ENCODE measurements at regions not wholly inside any gene's neighbourhood (a gene's known extent, or its start where the extent isn't known, plus 50 kb on each side); places are given as distances from the start of the nearest gene placed in this dataset.
"Not testable (repeated sequence)": the region's sequence is repeated elsewhere in the genome, so short reads cannot be mapped to it uniquely, and the experiment has no call there.

DNA sequence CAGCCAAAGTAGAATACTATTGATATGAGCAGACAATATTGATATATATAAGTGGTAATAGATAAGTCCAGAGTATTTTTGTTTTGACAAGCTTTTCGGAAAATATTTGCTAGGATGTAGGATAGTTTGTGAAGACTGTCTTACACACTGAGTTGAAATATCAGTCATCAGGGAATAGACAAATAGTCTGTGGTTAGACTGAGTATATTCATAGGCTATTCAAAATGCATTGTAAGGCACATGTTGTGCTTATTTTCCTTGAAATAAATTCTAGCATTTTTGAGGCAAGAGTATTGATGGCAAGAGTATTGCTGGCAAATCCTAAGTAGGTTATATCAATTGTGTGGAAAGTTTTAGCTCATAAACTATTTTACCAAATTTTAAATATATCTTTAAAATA, 201.1 kb downstream of the LRIG3 start:
- DNase-seq (ENCODE audit: low read depth, low spot score): no peak

DNA sequence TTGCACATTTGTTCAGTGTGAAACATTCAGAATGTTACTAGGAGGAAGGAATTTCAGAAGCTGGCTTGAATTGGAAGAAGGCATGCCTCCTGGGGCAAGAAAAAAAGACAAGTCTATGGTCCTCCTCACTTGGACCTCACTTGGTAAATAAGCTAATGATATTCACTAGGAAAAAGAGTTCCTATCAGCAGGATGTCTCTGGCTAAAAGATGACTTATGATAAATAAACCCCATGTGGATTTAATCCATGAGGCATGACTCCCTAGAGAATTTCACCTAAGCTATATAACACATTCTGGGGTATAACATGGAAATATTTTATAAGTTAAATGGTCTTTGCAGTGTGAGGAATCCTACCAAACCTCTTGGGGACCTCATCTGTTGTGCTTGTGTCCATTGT, 199.9 kb downstream of the LRIG3 start:
- DNase-seq (ENCODE audit: low read depth, low spot score): no peak

DNA sequence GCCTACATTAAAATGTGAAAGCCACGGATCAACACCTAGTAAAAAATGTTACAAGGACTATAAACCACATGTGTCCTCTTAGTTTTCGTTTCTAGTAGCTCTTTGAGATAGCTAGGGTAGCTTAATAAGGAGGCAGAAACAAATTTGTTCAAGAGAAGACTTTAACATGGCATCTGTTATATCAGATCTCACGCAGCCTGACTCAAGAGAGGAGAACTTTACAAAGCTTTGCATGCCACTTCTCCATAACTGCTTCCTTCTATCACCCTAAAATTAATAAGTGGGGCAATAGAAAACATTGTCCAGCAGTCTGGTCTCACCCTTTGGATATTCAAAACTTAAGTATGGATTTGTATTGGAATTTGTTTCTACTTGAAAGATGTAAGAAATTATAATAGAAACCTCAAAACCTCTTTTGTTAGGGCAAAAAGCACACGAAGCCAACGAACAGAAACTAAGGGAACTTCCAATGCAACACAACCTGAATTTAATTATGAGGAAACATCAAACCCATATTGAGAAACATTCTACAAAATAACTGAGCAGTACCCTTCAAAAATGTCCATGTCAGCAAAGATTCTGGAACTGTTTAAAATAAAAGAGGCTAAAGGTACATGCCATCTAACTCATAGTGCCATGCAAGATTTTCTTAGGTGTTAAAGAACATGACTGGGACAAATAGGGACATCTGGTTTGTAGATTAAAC, 194.8 kb downstream of the LRIG3 start:
- DNase-seq (ENCODE audit: low read depth, low spot score): no peak

DNA sequence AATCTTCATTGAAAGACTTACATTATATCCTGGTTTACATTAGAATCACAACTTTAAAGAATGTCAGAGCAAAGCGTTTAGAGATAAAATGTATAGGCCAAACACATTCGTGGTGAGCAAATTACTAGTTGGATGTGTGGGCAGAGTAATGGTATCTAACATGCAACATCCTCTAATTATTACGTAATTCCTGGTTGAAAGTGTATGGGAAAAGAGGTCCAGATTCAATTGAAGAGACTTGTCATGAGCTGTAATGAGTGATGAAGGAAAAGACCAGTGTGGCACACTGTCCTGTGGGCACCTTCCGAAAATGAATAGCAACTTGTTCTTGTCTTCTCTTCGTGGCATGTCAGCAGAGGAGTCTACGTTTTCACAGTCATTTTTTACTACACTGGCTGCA, 192.8 kb downstream of the LRIG3 start:
- no peak for DNase-seq (ENCODE audit: low read depth, low spot score)

DNA sequence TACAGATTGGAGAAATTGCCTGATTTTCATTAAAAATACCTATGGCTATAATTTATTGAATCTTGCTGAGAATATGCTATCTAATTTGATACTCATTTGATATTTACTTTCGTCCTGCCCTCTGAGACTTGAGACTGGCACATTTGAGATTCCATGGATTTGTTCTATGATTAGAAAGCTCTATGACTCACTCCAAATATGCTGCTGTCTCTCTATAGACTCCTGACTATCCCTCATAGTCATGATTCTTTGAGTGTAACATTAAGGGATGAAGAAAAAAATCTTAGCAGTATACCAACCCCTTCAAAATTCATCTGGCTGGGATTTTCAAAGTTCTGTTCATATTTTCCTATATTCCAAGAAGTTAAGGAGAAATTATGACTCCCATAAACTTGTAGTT, 191.9 kb downstream of the LRIG3 start:
- no peak for DNase-seq (ENCODE audit: low read depth, low spot score)

DNA sequence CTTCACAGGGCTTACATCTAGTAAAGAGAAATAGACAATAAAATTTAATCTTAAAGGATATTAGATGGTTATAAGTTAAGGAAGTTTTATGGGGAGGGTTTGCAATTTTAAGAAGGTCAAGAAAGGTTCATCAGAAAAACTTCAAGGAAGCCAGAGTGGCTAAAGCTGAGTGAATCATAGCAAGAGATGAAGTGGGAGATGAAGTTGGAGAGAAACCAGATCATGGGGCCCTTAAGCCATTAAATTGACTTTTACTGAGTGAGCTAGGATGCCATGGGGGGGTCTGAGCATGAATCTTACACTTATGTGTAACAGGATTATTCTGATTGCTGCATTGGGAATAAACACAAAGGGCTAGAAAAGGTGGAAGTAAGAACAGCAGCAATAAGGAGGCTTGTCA, 189.2 kb downstream of the LRIG3 start:
- no peak for DNase-seq (ENCODE audit: low read depth, low spot score)

DNA sequence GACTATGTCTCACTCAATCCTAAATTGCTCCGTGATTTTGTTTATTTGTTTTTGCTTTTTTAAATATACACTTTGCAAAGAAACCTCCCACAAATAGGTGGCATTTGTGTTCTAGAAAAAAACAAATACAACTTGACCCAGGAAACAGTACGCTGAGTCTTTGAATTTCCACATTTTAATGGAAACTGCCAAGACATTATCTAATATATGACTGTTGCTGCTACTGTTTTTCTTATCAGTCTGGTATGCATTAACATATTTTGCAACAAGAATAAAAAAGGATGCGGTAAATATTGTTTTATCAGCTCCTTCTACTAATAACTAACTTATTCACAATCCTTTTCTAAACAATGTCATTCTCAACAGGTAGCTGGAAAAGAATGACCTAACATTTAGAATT, 187.4 kb downstream of the LRIG3 start:
- no peak for DNase-seq (ENCODE audit: low read depth, low spot score)

DNA sequence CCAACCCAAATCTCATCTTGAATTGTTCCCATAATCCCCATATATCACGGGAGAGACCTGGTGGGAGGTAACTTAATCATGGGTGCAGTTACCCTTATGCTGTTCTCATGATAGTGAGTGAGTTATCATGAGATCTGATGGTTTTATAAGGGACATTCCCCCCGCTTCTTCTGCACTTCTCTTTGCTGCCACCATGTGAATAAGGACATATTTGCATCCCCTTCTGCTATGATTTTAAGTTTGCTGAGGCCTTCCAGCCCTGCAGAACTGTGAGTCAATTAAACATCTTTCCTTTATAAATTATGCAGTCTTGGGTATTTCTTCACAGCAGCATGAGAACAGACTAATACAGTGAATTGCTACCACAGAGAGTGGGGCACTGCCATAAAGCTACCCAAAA, 179.1 kb downstream of the LRIG3 start:
- DNase-seq (ENCODE audit: low read depth, low spot score): no peak

DNA sequence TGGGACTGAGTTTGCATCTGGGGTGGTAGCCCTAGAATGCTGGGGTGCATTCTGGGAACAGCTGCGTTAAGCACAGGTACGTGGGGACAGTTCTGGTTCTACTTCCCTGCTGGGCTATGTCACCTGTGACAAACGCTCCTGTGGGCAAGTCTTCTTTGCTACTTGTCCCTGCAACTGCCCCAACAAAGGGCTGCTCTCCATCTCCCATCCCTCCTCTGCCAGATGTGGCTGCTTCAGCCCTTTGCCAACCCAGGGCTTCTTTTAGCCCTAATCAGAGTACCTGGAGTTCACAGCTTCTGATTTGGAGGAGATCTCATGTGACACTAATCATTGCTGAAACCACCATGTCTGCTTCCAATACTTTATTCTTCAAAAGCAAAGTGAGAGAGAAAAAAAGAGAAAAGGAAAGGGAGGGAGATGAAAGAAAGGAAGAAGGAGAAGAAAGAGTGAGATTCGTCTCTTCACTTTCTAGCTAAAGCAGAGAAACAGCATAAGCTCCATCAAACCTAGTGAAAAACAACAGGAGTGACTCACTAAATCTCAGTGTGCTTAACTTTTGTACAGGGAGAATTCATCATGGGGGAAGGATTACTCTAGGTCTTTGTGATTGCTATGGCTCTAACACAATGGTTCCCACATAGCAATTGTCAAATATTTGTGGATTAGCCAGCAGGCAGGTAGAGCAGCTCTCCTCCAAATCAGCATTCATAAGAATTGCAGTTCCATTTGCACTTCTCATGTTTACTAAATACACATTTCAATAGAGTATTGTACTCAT, 174.8 kb downstream of the LRIG3 start:
- DNase-seq (ENCODE audit: low read depth, low spot score): no peak

DNA sequence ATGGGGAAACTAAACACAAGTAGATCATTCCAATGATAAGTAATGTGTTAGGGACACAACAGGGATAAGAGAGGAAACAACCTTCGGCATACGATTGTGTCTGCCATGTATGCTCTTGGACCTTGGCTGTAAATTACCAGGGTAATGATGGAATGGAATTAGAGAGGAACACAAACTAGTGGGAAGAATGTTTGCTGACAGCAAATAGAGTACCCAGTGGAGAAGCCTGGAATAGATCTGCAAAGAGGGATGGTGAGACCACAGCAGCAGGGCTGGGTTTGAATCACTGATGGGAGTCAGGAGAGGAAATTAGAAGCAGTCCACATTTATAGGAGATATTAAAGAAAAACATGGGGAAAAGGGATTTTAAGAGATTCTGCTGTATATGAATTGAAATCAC, 172.8 kb downstream of the LRIG3 start:
- no peak for DNase-seq (ENCODE audit: low read depth, low spot score)

DNA sequence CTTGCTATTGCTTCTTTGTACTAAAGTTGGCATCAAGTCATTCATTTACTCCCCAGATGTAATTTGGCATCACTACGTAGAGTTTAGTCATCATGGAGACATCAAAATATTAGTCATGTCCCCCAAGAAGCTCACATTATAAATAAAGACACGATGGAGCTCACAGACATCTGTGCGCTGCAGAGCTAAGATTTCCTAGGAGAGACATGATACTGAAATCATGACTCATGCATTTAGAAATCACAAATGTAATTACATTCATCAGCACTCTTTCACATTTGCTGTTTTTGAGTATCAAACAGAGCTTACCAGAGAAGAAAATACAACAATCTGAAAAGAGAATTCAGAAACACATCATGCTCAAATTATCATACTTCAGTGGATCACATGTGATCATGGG, 169.8 kb downstream of the LRIG3 start:
- DNase-seq (ENCODE audit: low read depth, low spot score): no peak

DNA sequence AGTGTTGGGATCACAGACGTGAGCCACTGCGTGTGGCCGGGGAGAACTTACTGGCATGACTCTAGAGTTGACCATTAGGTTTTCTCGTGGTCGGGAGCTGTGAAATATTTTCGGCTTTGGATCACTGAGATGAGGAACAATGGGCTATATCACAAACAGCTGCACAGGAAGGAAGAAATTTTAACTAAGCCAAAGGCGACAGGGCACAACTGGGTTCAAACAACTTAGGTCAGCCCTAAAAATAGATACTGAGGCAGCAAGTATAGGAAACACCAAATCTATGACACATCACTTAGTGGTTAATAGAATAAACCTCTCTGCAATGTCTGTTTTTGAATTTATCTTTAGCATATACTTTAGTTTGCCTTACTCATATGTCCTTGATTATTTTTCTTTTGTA, 162.9 kb downstream of the LRIG3 start:
- DNase-seq (ENCODE audit: low read depth, low spot score): no peak

DNA sequence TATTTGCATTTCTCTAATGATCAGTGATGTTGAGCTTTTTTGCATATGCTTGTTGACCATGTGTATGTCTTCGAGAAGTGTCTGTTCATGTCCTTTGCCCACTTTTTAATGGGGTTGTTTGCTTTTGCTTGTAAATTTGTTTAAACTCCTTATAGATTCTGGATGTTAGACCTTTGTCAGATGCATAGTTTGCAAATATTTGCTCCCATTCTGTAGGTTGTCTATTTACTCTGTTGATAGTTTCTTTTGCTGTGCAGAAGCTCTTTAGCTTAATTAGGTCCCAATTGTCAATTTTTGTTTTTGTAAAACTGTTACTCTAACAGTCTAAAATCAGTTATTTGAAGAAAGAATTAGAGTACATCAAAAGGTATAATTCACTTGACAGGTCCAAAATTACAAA, 160.6 kb downstream of the LRIG3 start:
- DNase-seq (ENCODE audit: low read depth, low spot score): not testable (repeated sequence)

DNA sequence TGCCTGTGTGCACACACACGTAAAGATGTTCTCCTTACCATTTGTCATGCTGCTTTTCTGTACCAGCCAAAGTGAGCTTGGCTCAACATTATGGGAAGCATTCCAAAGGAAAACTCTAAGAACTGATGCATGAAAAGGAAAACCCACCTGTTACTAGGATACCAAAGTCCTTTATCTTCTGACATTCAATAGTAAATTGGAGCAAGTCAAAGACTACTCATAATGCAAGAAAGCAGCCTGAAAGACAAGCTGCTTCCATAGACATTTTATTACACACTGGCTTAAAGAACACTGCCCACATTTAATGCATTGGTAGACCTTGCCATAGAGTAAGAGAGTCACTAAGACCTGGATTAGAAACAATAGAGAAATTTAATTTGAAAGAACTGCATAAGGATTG, 159.0 kb downstream of the LRIG3 start:
- no peak for DNase-seq (ENCODE audit: low read depth, low spot score)

DNA sequence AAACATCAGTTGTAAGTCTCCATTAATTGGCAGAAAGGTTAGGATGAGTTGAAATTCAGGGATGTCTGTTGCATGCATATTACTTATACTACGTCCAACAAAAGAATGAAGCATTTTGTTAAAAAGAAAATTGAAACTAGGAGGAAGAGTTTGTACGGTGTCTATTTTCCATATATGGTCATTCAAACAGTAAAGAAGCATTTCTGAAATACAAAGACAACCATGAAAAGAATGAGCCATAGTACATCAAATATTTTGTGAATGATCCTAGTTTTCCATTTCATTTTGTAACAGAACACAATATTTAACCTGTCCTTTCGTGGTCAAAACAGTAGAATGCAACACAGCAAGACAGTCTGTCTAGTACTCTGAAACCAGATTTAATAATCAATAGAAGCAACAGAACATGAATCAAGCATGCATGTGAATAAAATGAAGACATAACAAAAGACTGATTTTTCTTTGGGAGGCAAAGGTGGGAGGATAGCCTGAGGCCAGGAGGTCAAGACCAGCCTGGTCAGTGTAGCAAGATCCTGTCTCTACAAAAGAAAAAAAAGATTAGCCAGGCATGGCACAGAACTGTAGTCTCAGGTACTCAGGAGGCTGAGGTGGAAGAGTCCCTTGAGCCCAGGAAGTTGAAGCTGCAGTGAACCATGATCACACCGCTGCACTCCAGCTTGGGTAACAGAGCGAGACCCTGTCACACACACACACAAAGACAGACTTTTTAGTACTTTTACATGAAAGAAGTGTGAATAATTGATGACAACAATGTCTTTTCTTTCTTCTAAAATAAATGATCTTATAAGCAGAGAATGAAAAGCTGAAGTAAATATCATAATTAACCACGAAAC, 156.0 kb downstream of the LRIG3 start:
- no peak for DNase-seq (ENCODE audit: low read depth, low spot score)

DNA sequence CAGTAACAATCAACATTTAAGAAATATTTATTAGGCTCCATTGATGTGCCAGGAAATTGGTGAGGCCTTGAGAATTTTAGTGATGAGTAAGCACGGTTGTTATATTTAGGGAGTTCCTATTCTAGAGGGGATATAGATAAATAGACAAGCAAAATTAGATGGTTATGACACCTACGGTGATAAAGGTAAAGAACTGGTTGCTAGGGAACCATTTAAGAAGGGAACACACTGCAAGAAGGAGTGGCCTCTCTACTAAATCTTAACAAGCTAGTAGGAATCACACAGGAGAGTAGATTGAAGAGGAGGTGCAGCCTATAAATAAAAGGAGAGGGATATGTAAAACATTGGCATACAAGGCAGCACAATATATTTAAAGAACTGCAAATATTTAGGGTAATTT, 155.2 kb downstream of the LRIG3 start:
- no peak for DNase-seq (ENCODE audit: low read depth, low spot score)

DNA sequence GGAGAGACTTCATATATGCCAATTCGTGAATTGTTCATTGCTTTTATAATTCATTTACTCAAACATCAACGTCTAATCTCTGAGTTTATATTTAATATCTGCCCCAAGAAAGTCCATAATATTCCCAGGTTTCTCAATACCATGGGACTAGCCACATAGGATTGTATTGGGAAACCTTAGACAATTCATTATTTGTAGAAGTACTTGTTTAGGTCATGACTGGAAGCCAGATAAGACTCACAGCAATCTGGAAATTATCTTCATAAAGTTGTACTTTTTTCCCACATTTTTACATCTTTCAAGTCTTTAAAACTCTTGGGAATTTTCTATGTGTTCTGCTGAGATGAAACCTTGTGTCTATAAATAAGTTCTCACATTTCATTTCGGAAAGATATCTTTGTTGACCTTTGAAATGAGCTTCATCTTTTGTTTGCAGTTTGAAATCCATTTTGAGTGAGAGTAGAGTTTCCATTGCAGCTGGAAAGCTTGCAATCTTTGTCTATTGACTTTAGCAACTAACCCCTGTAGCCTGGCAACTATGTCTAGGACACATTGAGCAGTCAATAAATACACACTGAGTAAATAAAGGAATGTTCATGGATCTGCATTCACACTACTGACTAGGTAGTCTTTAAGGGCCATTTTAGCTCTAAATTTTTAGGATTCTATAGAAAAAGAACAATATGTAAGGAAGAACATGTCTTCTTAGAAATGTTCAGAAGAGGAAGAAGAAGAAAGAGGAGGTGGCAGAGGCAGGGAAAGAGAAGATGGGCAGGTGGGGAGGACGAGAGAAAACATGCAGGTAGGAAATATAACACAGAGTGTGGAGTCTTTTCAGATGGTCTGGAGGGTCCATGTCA, 154.4 kb downstream of the LRIG3 start:
- no peak for DNase-seq (ENCODE audit: low read depth, low spot score)

DNA sequence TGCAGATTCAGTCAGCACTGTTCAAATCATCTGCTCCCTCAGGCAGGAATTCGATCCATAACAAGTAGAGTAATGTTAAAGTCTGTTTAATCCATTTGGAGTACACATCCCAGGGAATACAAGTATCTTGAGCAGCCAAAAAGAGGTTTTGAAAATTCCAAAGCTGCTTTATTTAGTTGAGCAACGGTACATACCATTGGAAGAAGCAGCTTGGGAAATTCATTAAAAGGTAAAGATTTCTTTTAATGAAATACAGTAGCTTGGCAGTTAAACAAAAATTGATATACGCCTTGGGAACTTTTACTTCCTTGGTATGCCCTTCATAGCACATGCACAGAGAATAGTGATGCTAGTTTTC, 153.8 kb downstream of the LRIG3 start:
- no peak for DNase-seq (ENCODE audit: low read depth, low spot score)

DNA sequence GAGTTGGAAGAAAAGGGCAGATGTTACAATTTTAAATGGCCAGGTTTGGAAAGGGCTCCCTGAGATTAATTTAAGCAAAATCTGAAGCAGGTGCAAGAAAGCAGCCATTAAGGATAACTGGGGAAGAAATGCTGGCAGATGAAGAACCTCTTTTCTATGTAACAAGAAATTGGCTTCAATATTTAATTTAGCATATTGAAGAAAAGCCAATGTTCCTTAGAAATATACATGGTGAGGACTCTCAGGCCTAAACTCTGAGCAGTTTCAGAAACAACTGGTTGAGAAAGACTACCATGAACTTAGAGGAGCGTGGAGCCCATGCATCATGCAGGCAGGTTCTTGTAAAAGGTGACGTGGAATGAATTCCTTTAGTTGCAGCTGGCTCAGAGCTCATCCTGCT, 152.8 kb downstream of the LRIG3 start:
- DNase-seq (ENCODE audit: low read depth, low spot score): no peak

DNA sequence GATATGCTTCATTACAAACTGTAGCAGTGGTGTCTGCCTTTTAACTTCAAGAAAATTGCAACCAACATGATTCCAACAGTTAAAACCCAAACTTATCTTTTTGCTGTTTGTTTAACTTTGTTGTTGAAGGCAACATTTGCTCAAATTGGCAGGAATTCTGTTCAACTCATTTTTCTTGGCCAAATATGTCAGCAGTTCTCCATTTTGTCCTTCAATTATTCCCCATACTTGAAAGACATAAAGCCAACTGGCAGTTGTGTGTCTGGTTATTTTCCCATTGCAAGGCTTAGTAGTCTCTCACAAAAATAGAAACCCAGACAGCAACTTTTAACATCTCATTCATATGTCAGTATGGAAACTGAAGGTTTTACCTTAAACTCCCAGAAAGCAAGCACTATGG, 146.3 kb downstream of the LRIG3 start:
- DNase-seq (ENCODE audit: low read depth, low spot score): no peak

DNA sequence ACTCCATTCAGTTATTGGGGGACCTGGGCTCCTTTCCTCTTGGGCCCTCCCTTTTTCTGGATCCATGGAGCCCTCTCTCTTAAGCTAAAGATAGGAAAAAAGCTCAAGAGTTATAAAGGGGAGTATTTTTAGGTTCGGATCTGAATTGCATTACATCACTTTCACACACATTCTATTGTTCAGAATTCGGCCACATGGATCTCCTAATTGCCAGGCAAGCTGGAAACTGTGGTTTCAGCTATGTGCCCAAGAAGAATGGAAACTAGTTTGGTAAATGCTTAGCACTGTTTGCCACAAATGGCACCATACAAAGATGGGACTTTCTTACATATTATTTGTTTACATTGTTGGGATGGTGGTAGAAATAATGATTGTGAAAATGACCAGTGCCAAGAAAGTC, 145.6 kb downstream of the LRIG3 start:
- DNase-seq (ENCODE audit: low read depth, low spot score): no peak

DNA sequence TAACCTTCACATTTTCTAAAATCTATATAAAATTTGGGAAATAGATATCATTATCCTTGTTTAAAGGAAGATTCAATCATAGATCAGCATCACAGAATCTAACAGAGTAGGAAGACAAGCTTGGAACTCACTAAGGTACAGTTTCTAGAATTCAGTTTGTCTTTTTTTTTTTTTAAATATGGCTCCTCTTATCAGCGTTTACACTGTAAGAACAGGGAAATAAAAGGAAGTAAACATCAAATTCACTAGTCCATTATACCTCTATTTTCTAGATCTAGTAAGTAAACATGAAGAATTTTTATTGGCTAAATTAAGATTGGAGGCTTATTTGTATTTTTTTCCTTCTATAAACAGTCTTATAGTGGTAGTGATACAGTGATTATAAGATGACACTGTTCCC, 144.9 kb downstream of the LRIG3 start:
- no peak for DNase-seq (ENCODE audit: low read depth, low spot score)
